ENCODE measurements at regions not wholly inside any gene's neighbourhood (a gene's known extent, or its start where the extent isn't known, plus 50 kb on each side); places are given as distances from the start of the nearest gene placed in this dataset.

- DNase-seq: no peak
- WGBS, 5 donors: 58 to 85% (median 73%) methylated on average over 1 of the region's 1 CpG
- Histone ChIP-seq H3K27ac (no peak overlapping the region), H3K9me3 (no peaks in the 10 kb centered on the region), H3K27me3 (no peaks in the 10 kb centered on the region), H3K4me1 (no peaks in the 10 kb centered on the region), H3K36me3 (no peaks in the 10 kb centered on the region), H3K4me3 (no peak overlapping the region)
- TF ChIP-seq POLR2AphosphoS5 (IDR thresholded peaks at IDR 0.05) (no peak), EP300 (IDR thresholded peaks at IDR 0.05) (no peak), CTCF (IDR thresholded peaks at IDR 0.05) (no peak), POLR2A (IDR thresholded peaks at IDR 0.05) (no peak)
- intact Hi-C loops (cut with DNase I; ENCODE audit: low total_unique reads): no loop called here
Observed at GRCh38 chr12:40618636-40619035, 73.6 kb upstream of the CNTN1 start.

- H3K4me3 ChIP-seq: no peak overlapping the region
- intact Hi-C loops (cut with DNase I; ENCODE audit: low total_unique reads): no loop called here
- no peak for DNase-seq
- 86 to 97% (median 96%) methylated on average over 13 to 38 of the region's 38 CpGs for WGBS, 5 donors
- H3K9me3 ChIP-seq: no peaks in the 10 kb centered on the region
- no peaks in the 10 kb centered on the region for H3K27me3 ChIP-seq
- TF ChIP-seq POLR2AphosphoS5 (IDR thresholded peaks at IDR 0.05): no peak
- no peak for TF ChIP-seq EP300 (IDR thresholded peaks at IDR 0.05)
- TF ChIP-seq POLR2A (IDR thresholded peaks at IDR 0.05): no peak
- no peak for TF ChIP-seq CTCF (IDR thresholded peaks at IDR 0.05)
- no peak overlapping the region for H3K27ac ChIP-seq
- H3K36me3 ChIP-seq: no peaks in the 10 kb centered on the region
- no peaks in the 10 kb centered on the region for H3K4me1 ChIP-seq
Observed at GRCh38 chr12:40620564-40621019, 71.6 kb upstream of the CNTN1 start.

GRCh38 chr12:40622246-40622838 lies 69.9 kb upstream of the CNTN1 start:
- no peaks in the 10 kb centered on the region for H3K9me3 ChIP-seq
- no peak overlapping the region for H3K27ac ChIP-seq
- no peaks in the 10 kb centered on the region for H3K27me3 ChIP-seq
- peak; percentile 55 to 78 for DNase-seq
- TF ChIP-seq POLR2A (IDR thresholded peaks at IDR 0.05) (no peak), POLR2AphosphoS5 (IDR thresholded peaks at IDR 0.05) (no peak), CTCF (IDR thresholded peaks at IDR 0.05) (peak in 5 of 7 experiments; percentile 13 to 76 (median 39)), EP300 (IDR thresholded peaks at IDR 0.05) (no peak)
- intact Hi-C loops (cut with DNase I; ENCODE audit: low total_unique reads): no loop called here
- H3K4me3 ChIP-seq: no peak overlapping the region
- H3K36me3 ChIP-seq: no peaks in the 10 kb centered on the region
- WGBS, 5 donors: 40 to 49% (median 45%) methylated on average over 3 of the region's 3 CpGs
- no peaks in the 10 kb centered on the region for H3K4me1 ChIP-seq

GRCh38 chr12:40632171-40632570 lies 60.1 kb upstream of the CNTN1 start:
- intact Hi-C loops (cut with DNase I; ENCODE audit: low total_unique reads): no loop called here
- Histone ChIP-seq H3K4me1 (no peaks in the 10 kb centered on the region), H3K4me3 (no peak overlapping the region), H3K36me3 (no peaks in the 10 kb centered on the region), H3K9me3 (no peaks in the 10 kb centered on the region), H3K27me3 (no peaks in the 10 kb centered on the region), H3K27ac (no peak overlapping the region)
- DNase-seq: no peak
- TF ChIP-seq EP300 (IDR thresholded peaks at IDR 0.05): no peak
- TF ChIP-seq CTCF (IDR thresholded peaks at IDR 0.05): no peak
- TF ChIP-seq POLR2AphosphoS5 (IDR thresholded peaks at IDR 0.05): no peak
- TF ChIP-seq POLR2A (IDR thresholded peaks at IDR 0.05): no peak

Measured in stomach (tissue), 8 donors.